ENCODE measurements at regions not wholly inside any gene's neighbourhood (a gene's known extent, or its start where the extent isn't known, plus 50 kb on each side); places are given as distances from the start of the nearest gene placed in this dataset.

GRCh38 chr15:70354346-70354905 is 256.7 kb upstream of the TLE3 start:
- Histone ChIP-seq H3K36me3 (no peaks in the 10 kb centered on the region), H3K4me3 (no peak overlapping the region), H3K9me3 (no peaks in the 10 kb centered on the region), H3K4me1 (ENCODE audit: control insufficient read depth in 1 of 2, low read depth in 2 of 2) (no peaks in the 10 kb centered on the region), H3K27me3 (replicated peaks; ENCODE audit: insufficient read depth) (no peaks in the 10 kb centered on the region), H3K27ac (no peak overlapping the region)
- TF ChIP-seq CTCF (IDR thresholded peaks at IDR 0.05), result no peak
- no peak for ATAC-seq (ENCODE audit: insufficient number of reproducible peaks, low FRiP score, low read depth)
- no peak for DNase-seq (ENCODE audit: low spot score)

- no peak overlapping the region for H3K4me3 ChIP-seq
- no peaks in the 10 kb centered on the region for H3K27me3 ChIP-seq (replicated peaks; ENCODE audit: insufficient read depth)
- no peak for TF ChIP-seq CTCF (IDR thresholded peaks at IDR 0.05)
- DNase-seq (ENCODE audit: low spot score), result no peak
- H3K27ac ChIP-seq, result no peak overlapping the region
- no peak for ATAC-seq (ENCODE audit: insufficient number of reproducible peaks, low FRiP score, low read depth)
- no peaks in the 10 kb centered on the region for H3K36me3 ChIP-seq
- H3K9me3 ChIP-seq, result no peaks in the 10 kb centered on the region
- H3K4me1 ChIP-seq (ENCODE audit: control insufficient read depth in 1 of 2, low read depth in 2 of 2), result no peaks in the 10 kb centered on the region
Observed at GRCh38 chr15:70353606-70354345, 256.1 kb upstream of the TLE3 start.

GRCh38 chr15:70351941-70352774 is 254.4 kb upstream of the TLE3 start:
- no peaks in the 10 kb centered on the region for H3K4me1 ChIP-seq (ENCODE audit: control insufficient read depth in 1 of 2, low read depth in 2 of 2)
- no peak overlapping the region for H3K4me3 ChIP-seq
- no peak overlapping the region for H3K27ac ChIP-seq
- H3K9me3 ChIP-seq, result no peaks in the 10 kb centered on the region
- no peaks in the 10 kb centered on the region for H3K36me3 ChIP-seq
- TF ChIP-seq CTCF (IDR thresholded peaks at IDR 0.05), result no peak
- DNase-seq (ENCODE audit: low spot score) (no peak), ATAC-seq (ENCODE audit: insufficient number of reproducible peaks, low FRiP score, low read depth) (no peak)
- H3K27me3 ChIP-seq (replicated peaks; ENCODE audit: insufficient read depth), result no peaks in the 10 kb centered on the region

GRCh38 chr15:70351391-70351790 is 253.7 kb upstream of the TLE3 start:
- DNase-seq (ENCODE audit: low spot score) (no peak), ATAC-seq (ENCODE audit: insufficient number of reproducible peaks, low FRiP score, low read depth) (no peak)
- Histone ChIP-seq H3K4me3 (no peak overlapping the region), H3K4me1 (ENCODE audit: control insufficient read depth in 1 of 2, low read depth in 2 of 2) (no peaks in the 10 kb centered on the region), H3K9me3 (no peaks in the 10 kb centered on the region), H3K36me3 (no peaks in the 10 kb centered on the region), H3K27me3 (replicated peaks; ENCODE audit: insufficient read depth) (no peaks in the 10 kb centered on the region), H3K27ac (no peak overlapping the region)
- no peak for TF ChIP-seq CTCF (IDR thresholded peaks at IDR 0.05)
